A673 (cell line): ENCODE measurements at regions not wholly inside any gene's neighbourhood (a gene's known extent, or its start where the extent isn't known, plus 50 kb on each side); places are given as distances from the start of the nearest gene placed in this dataset.
"Not testable (repeated sequence)": the region's sequence is repeated elsewhere in the genome, so short reads cannot be mapped to it uniquely, and the experiment has no call there.

ENCODE experiments used
- BruUV-seq: library from RNA; stranded (reverse); fragments of 400-500 nt; replicated peaks from 2 replicates; lab custom pipeline; 2021; lab: Mats Ljungman, UMichigan
- CTCF ChIA-PET: fragments of 300-600 bp; sonication (Branson Sonifier 250); formaldehyde crosslinking; loops from one replicate; lab custom pipeline; 2022; ENCODE audit warnings: antibody characterized with exemption; lab: Charles Lee
- POLR2A ChIA-PET: fragments of 300-600 bp; sonication (Branson Sonifier 250); formaldehyde crosslinking; loops from one replicate; lab custom pipeline; 2022; ENCODE audit warnings: antibody characterized with exemption; ENCODE audit not compliant: low non-redundant PET; lab: Charles Lee
- DNase-seq: peaks from one replicate; pipeline ENCODE4 v3.0.0-alpha.2; 2015; ENCODE audit warnings: low spot score
- H3K27ac ChIP-seq: fragments of 200-600 bp; sonication (generic); 2 replicates; pipeline ENCODE4 v1.5.1; 2016; ENCODE audit warnings: mixed run types, low read depth, mild to moderate bottlenecking, mixed read lengths, antibody characterized with exemption, low read length; ENCODE audit not compliant: poor library complexity, severe bottlenecking
- H3K27me3 ChIP-seq: fragments of 200-600 bp; sonication (generic); replicated peaks from 2 replicates; pipeline ENCODE4 v1.6.1; 2017; ENCODE audit warnings: mixed run types, low read depth, mild to moderate bottlenecking, mixed read lengths, antibody characterized with exemption, low read length; ENCODE audit not compliant: insufficient read depth, poor library complexity
- H3K36me3 ChIP-seq: fragments of 200-600 bp; sonication (generic); 2 replicates; pipeline ENCODE4 v1.6.1; 2016; ENCODE audit warnings: mixed run types, mild to moderate bottlenecking, mixed read lengths, antibody characterized with exemption, low read length; ENCODE audit not compliant: insufficient read depth, poor library complexity, severe bottlenecking
- H3K4me1 ChIP-seq: fragments of 200-600 bp; sonication (generic); 2 replicates; pipeline ENCODE4 v1.6.1; 2017; ENCODE audit warnings: mixed run types, mild to moderate bottlenecking, mixed read lengths, antibody characterized with exemption, low read length; ENCODE audit not compliant: insufficient read depth, poor library complexity, severe bottlenecking
- H3K4me3 ChIP-seq: fragments of 200-600 bp; sonication (generic); 2 replicates; pipeline ENCODE4 v1.5.1; 2016; ENCODE audit warnings: low read depth, mixed run types, mild to moderate bottlenecking, mixed read lengths, low read length; ENCODE audit not compliant: poor library complexity, severe bottlenecking
- H3K9me3 ChIP-seq: fragments of 200-600 bp; sonication (generic); 2 replicates; pipeline ENCODE4 v1.6.1; 2016; ENCODE audit warnings: mixed run types, low read depth, mild to moderate bottlenecking, mixed read lengths, antibody characterized with exemption, low read length; ENCODE audit not compliant: poor library complexity, severe bottlenecking
- CTCF ChIP-seq: fragments of 300-800, 200-600 bp; sonication (generic); conservative IDR thresholded peaks from 2 replicates; pipeline ENCODE4 v1.5.1; 2017; ENCODE audit warnings: low read depth, mild to moderate bottlenecking, antibody characterized with exemption, low read length, moderate library complexity, mixed read lengths
- EZH2 ChIP-seq: fragments of 200-600 bp; sonication (generic); IDR thresholded peaks from 2 replicates; pipeline ENCODE4 v1.6.1; 2017; ENCODE audit warnings: borderline replicate concordance, low read depth, mild to moderate bottlenecking, mixed read lengths, antibody characterized with exemption, low read length; ENCODE audit not compliant: poor library complexity, severe bottlenecking
- intact Hi-C: fragments of 100-400 bp; cut with micrococcal nuclease; formaldehyde crosslinking; loops from one replicate; pipeline ENCODE4 v1.10.0; 2022; ENCODE audit not compliant: unreplicated experiment

DNA sequence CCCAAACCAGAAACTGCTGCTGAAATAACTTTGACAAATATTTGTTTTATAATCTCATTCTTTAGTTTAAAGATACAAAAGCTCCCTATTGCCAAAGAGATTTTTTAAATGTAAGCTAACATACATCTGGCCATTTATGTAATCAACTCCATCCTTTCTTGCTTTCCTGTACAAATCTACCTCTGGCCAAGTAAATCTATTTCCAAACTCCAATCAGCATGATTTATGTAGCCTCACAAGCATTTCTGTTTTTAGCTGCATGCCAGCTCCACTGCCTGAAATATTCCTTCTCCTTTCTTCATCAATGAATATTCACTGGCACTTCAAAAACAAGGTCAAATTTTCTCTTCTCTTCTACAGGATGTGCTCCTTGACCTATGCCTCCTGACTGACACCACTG is 80.0 kb downstream of the SHOX2 start:
- Histone ChIP-seq H3K36me3 (no peaks in the 10 kb centered on the region), H3K4me1 (no peaks in the 10 kb centered on the region), H3K9me3 (no peaks in the 10 kb centered on the region), H3K27ac (no peak overlapping the region), H3K27me3 (no peaks in the 10 kb centered on the region), H3K4me3 (no peak overlapping the region)
- TF ChIP-seq EZH2 (no peak), CTCF (no peak)
- CTCF ChIA-PET: no interaction called here
- no TSS peak for BruUV-seq
- no peak for DNase-seq
- POLR2A ChIA-PET: no interaction called here
- intact Hi-C loops: no loop called here

GRCh38 chr3:158019897-158020296 is 86.3 kb downstream of the SHOX2 start:
- intact Hi-C loops, H3K4me1 ChIP-seq, H3K27me3 ChIP-seq, H3K36me3 ChIP-seq, H3K4me3 ChIP-seq, H3K27ac ChIP-seq, BruUV-seq, CTCF ChIA-PET, DNase-seq, H3K9me3 ChIP-seq: not testable (repeated sequence)
- POLR2A ChIA-PET: interaction anchor here (0.6 kb wide), 1 partner anchor 112 kb away, joined by 3 read pairs; no protein-coding TSS in a partner anchor

- no TSS peak for BruUV-seq
- H3K9me3 ChIP-seq: no peaks in the 10 kb centered on the region
- DNase-seq: no peak
- H3K4me3 ChIP-seq: no peak overlapping the region
- H3K4me1 ChIP-seq: no peaks in the 10 kb centered on the region
- TF ChIP-seq CTCF (no peak), EZH2 (no peak)
- H3K27ac ChIP-seq: no peak overlapping the region
- intact Hi-C loops: no loop called here
- H3K27me3 ChIP-seq: no peaks in the 10 kb centered on the region
- no peaks in the 10 kb centered on the region for H3K36me3 ChIP-seq
- POLR2A ChIA-PET: no interaction called here
- CTCF ChIA-PET: no interaction called here
These were observed 87.8 kb downstream of the SHOX2 start for GRCh38 chr3:158018462-158018861.

DNA sequence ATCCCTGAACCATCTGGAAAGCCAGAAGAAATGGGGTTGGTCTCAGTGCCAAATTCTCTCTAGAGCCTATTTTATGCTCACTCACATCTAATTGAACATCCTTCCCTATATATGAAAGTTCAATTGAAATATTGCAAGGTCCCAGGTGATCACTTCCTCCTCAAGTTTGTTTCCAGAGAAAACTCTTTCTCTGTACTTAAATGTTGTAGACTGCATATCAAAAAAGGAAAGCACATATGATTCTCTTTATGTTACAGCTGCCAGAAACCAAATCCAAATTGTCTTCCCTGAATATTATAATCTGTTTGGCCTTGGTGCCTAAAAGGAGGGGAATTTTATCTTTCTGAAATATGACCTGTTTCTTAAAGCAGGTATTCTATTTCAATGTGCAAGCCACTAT is 93.3 kb downstream of the SHOX2 start:
- no peaks in the 10 kb centered on the region for H3K36me3 ChIP-seq
- no TSS peak for BruUV-seq
- DNase-seq: no peak
- H3K27me3 ChIP-seq: no peaks in the 10 kb centered on the region
- TF ChIP-seq EZH2 (no peak), CTCF (no peak)
- no peaks in the 10 kb centered on the region for H3K9me3 ChIP-seq
- no peaks in the 10 kb centered on the region for H3K4me1 ChIP-seq
- H3K4me3 ChIP-seq: no peak overlapping the region
- ChIA-PET CTCF (no interaction called here), POLR2A (no interaction called here)
- intact Hi-C loops: no loop called here
- no peak overlapping the region for H3K27ac ChIP-seq
